SK-N-SH treated with all-trans-retinoic acid at 6 μM for 48 hours (cell line): ENCODE measurements at regions not wholly inside any gene's neighbourhood (a gene's known extent, or its start where the extent isn't known, plus 50 kb on each side); places are given as distances from the start of the nearest gene placed in this dataset.

Experiments
- ATAC-seq: fragments of 200-7000 bp; cut with Tn5 transposase; 3 replicates; pipeline ENCODE4 v1.9.1; 2020; ENCODE audit warnings: mild to moderate bottlenecking, moderate library complexity
- ARNTL ChIP-seq: fragments of 450-650 bp; formaldehyde crosslinking; IDR thresholded peaks from 2 replicates; pipeline ENCODE4 v1.5.0; 2020; ENCODE audit warnings: low read depth, mild to moderate bottlenecking, moderate library complexity, borderline replicate concordance
- BACH2 ChIP-seq: fragments of 250-450 bp; sonication (Bioruptor Pico); IDR thresholded peaks from 2 replicates; pipeline ENCODE4 v1.9.0; 2021; ENCODE audit warnings: mild to moderate bottlenecking, borderline replicate concordance
- CSDC2 ChIP-seq: fragments of 250-450 bp; sonication (Bioruptor Pico); IDR thresholded peaks from 2 replicates; pipeline ENCODE4 v1.5.0; 2020; ENCODE audit warnings: mild to moderate bottlenecking, moderate library complexity
- CSRNP3 ChIP-seq: fragments of 250-450 bp; sonication (Bioruptor Pico); IDR thresholded peaks from 2 replicates; pipeline ENCODE4 v1.5.1; 2021; ENCODE audit warnings: mild to moderate bottlenecking, moderate library complexity
- ESRRG ChIP-seq: fragments of 250-450 bp; sonication (Bioruptor Pico); IDR thresholded peaks from 2 replicates; pipeline ENCODE4 v1.6.1; 2021; ENCODE audit warnings: mild to moderate bottlenecking
- GLIS3 ChIP-seq: fragments of 250-450 bp; sonication (Bioruptor Pico); IDR thresholded peaks from 2 replicates; pipeline ENCODE4 v1.5.0; 2020; ENCODE audit warnings: mild to moderate bottlenecking, moderate library complexity
- ISL1 ChIP-seq: fragments of 250-450 bp; sonication (Bioruptor Pico); IDR thresholded peaks from 2 replicates; pipeline ENCODE4 v2.1.2; 2022; ENCODE audit warnings: mild to moderate bottlenecking, moderate library complexity
- OSR1 ChIP-seq: fragments of 250-450 bp; sonication (Bioruptor Pico); IDR thresholded peaks from 2 replicates; pipeline ENCODE4 v1.8.0; 2022; ENCODE audit warnings: moderate library complexity, mild to moderate bottlenecking, inconsistent platforms
- PATZ1 ChIP-seq: fragments of 250-450 bp; sonication (Bioruptor Pico); IDR thresholded peaks from 2 replicates; pipeline ENCODE4 v1.8.0; 2020; ENCODE audit warnings: mild to moderate bottlenecking, moderate library complexity, borderline replicate concordance
- PPARA ChIP-seq: fragments of 250-450 bp; sonication (Bioruptor Pico); IDR thresholded peaks from 2 replicates; pipeline ENCODE4 v1.5.0; 2020; ENCODE audit warnings: mild to moderate bottlenecking, borderline replicate concordance
- TOX ChIP-seq: fragments of 250-450 bp; sonication (Bioruptor Pico); IDR thresholded peaks from 2 replicates; pipeline ENCODE4 v1.8.0; 2021; ENCODE audit warnings: mild to moderate bottlenecking, moderate library complexity, borderline replicate concordance
- TSHZ2 ChIP-seq: fragments of 250-450 bp; sonication (Bioruptor Pico); IDR thresholded peaks from 2 replicates; pipeline ENCODE4 v1.5.0; 2020; ENCODE audit warnings: mild to moderate bottlenecking, moderate library complexity
- ZFP3 ChIP-seq: fragments of 250-450 bp; sonication (Bioruptor Pico); IDR thresholded peaks from 2 replicates; pipeline ENCODE4 v1.5.0; 2020; ENCODE audit warnings: mild to moderate bottlenecking, moderate library complexity
- ZFP30 ChIP-seq: fragments of 450-650 bp; formaldehyde crosslinking; IDR thresholded peaks from 2 replicates; pipeline ENCODE4 v1.5.0; 2022; ENCODE audit warnings: mild to moderate bottlenecking, moderate library complexity
- ZNF565 ChIP-seq: fragments of 450-650 bp; formaldehyde crosslinking; conservative IDR thresholded peaks from 2 replicates; pipeline ENCODE4 v1.5.0; 2020; ENCODE audit warnings: low read depth, mild to moderate bottlenecking, moderate library complexity
- ZNF70 ChIP-seq: fragments of 450-650 bp; formaldehyde crosslinking; IDR thresholded peaks from 2 replicates; pipeline ENCODE4 v1.5.0; 2020; ENCODE audit warnings: mild to moderate bottlenecking, moderate library complexity
- ZNF8 ChIP-seq: fragments of 450-650 bp; formaldehyde crosslinking; IDR thresholded peaks from 2 replicates; pipeline ENCODE4 v1.5.0; 2020; ENCODE audit warnings: mild to moderate bottlenecking, moderate library complexity
- TF ChIP-seq, protein P1 (sequence below): fragments of 250-450 bp; sonication (Bioruptor Pico); IDR thresholded peaks from 2 replicates; pipeline ENCODE4 v1.5.1; 2020; ENCODE audit warnings: low read depth, mild to moderate bottlenecking, moderate library complexity

- TF ChIP-seq PATZ1, result no peak
- no peak for TF ChIP-seq OSR1 (CRISPR knock-in tag)
- TF ChIP-seq, all 23 proteins: peak for 0
Observed at GRCh38 chr21:16441789-16442188, 712.0 kb downstream of the USP25 start (continued).

DNA sequence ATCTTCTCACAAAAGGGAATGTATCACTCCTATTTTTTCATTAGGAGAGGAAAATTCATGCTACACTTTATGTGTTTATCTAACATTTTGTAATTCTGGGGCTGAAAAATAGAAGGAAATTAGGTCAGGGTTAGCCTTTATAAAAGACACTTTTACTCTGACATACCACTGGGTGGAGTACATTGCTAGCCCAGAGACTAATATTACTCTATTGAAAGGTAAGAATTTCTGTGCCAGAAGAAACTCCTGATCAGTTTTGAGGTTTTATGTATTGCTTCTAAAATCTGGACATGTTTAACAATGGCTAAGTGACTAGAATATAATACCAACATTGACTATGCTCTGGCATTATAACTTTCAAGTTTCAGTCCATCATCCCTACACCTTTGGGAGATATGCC, 724.6 kb downstream of the USP25 start:
- TF ChIP-seq CSDC2 (CRISPR knock-in tag) (no peak), ZNF8 (CRISPR knock-in tag) (no peak), ZFP30 (CRISPR knock-in tag) (no peak), TSHZ2 (CRISPR knock-in tag) (no peak)
- peak; percentile 72; the same call in 2 of the 3 replicates for ATAC-seq

- no peak for ATAC-seq
- TF ChIP-seq ZNF565 (CRISPR knock-in tag), result no peak
- no peak for TF ChIP-seq CSRNP3
- TF ChIP-seq, protein P1, sequence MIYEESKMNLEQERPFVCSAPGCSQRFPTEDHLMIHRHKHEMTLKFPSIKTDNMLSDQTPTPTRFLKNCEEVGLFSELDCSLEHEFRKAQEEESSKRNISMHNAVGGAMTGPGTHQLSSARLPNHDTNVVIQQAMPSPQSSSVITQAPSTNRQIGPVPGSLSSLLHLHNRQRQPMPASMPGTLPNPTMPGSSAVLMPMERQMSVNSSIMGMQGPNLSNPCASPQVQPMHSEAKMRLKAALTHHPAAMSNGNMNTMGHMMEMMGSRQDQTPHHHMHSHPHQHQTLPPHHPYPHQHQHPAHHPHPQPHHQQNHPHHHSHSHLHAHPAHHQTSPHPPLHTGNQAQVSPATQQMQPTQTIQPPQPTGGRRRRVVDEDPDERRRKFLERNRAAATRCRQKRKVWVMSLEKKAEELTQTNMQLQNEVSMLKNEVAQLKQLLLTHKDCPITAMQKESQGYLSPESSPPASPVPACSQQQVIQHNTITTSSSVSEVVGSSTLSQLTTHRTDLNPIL (CRISPR knock-in tag), result no peak
- no peak for TF ChIP-seq PPARA (CRISPR knock-in tag)
- TF ChIP-seq CSDC2 (CRISPR knock-in tag), result no peak
- no peak for TF ChIP-seq ZFP3
- TF ChIP-seq ZFP30 (CRISPR knock-in tag), result no peak
- TF ChIP-seq GLIS3 (CRISPR knock-in tag), result no peak
- no peak for TF ChIP-seq ISL1 (CRISPR knock-in tag)
- TF ChIP-seq ARNTL (CRISPR knock-in tag), result no peak
- TF ChIP-seq OSR1 (CRISPR knock-in tag), result no peak
- TF ChIP-seq ZNF8 (CRISPR knock-in tag), result no peak
- TF ChIP-seq ZNF70 (CRISPR knock-in tag), result no peak
Observed at GRCh38 chr21:16455526-16455925, 725.7 kb downstream of the USP25 start.

DNA sequence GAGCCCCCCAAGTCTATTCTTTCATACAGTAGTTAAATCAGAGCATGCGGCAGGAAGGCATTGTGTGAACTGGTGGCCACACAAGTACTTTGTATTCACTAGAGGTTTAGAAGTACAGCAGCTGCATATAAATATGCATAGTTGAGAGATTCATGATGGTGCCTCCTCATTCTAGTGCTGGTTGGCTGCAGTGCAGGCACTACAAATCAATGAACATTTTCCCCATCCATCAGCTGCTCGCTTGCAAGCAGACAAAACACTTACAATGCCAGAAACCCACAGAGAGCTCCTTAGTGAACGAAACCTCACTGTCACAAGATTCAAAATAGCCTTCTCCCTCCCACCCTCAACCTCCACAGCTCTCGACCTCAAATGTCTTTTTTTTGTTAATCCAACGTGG, 726.2 kb downstream of the USP25 start:
- no peak for ATAC-seq
- TF ChIP-seq BACH2, result no peak
- TF ChIP-seq CSDC2 (CRISPR knock-in tag), result no peak
- no peak for TF ChIP-seq GLIS3 (CRISPR knock-in tag)
- no peak for TF ChIP-seq ESRRG
- TF ChIP-seq ARNTL (CRISPR knock-in tag), result no peak
- TF ChIP-seq OSR1 (CRISPR knock-in tag), result no peak
- TF ChIP-seq ZNF70 (CRISPR knock-in tag), result no peak
- no peak for TF ChIP-seq TSHZ2 (CRISPR knock-in tag)
- TF ChIP-seq TOX (CRISPR knock-in tag), result no peak
- TF ChIP-seq, all 23 proteins: peak for 0
